ENCODE measurements at regions not wholly inside any gene's neighbourhood (a gene's known extent, or its start where the extent isn't known, plus 50 kb on each side); places are given as distances from the start of the nearest gene placed in this dataset.
"Not testable (repeated sequence)": the region's sequence is repeated elsewhere in the genome, so short reads cannot be mapped to it uniquely, and the experiment has no call there.

GRCh38 chr9:31837211-31837610 is 547.2 kb upstream of the ACO1 start:
- in situ Hi-C loops (cut with HindIII; ENCODE audit: low pct_ligation_motif_present, low pct_unique_long_range_greater_than_20kb, low sequenced_read_pairs), result no loop called here
- DNase-seq, result no peak

- in situ Hi-C loops (cut with HindIII; ENCODE audit: low pct_ligation_motif_present, low pct_unique_long_range_greater_than_20kb, low sequenced_read_pairs), result no loop called here
- peak; percentile 5 for DNase-seq
Measured at GRCh38 chr9:31839273-31839672, 545.2 kb upstream of the ACO1 start.

- in situ Hi-C loops (cut with HindIII; ENCODE audit: low pct_ligation_motif_present, low pct_unique_long_range_greater_than_20kb, low sequenced_read_pairs), result no loop called here
- no peak for DNase-seq
Measured at GRCh38 chr9:31840702-31841101, 543.7 kb upstream of the ACO1 start.

DNA sequence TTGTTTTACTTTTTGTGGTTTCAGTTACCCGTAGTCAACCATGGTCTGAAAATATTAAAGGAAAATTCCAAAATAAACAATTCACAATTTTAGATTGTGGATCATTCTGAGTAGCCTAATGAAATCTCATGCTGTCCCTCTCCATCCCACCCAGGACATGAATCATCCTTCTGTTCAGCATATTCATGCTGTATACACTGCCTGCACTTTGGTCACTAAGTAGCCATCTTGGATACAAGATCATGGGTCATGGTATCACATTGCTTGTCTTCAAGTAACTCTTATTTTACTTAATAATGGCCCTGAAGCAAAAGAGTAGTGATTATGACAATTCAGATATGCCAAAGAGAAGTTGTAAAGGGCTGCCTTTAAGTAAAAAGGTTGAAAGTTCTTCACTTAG is 536.5 kb upstream of the ACO1 start:
- no peak for DNase-seq
- in situ Hi-C loops (cut with HindIII; ENCODE audit: low pct_ligation_motif_present, low pct_unique_long_range_greater_than_20kb, low sequenced_read_pairs), result no loop called here

- no peak for DNase-seq
- in situ Hi-C loops (cut with HindIII; ENCODE audit: low pct_ligation_motif_present, low pct_unique_long_range_greater_than_20kb, low sequenced_read_pairs), result no loop called here
Measured at GRCh38 chr9:31848505-31849285, 535.7 kb upstream of the ACO1 start.

DNA sequence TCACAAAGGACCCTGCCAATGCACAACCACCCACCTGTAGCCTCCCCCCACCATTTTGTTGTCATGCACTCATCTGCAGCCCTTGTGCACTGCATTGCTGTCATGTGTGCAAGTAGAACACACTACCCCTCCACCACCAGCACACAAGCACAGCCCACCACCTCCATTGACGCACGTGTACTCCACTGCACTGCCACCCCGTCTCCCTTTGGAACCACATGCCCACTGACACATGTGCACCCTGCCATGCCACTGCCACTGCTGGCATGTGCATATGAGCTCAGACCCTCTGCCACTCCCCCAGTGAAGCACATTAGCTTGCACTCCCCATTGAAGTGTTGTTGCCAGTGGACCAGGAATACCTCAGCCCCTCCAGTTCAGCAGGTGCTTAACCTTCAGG is 530.3 kb upstream of the ACO1 start:
- in situ Hi-C loops (cut with HindIII; ENCODE audit: low pct_ligation_motif_present, low pct_unique_long_range_greater_than_20kb, low sequenced_read_pairs), result no loop called here
- no peak for DNase-seq

- in situ Hi-C loops (cut with HindIII; ENCODE audit: low pct_ligation_motif_present, low pct_unique_long_range_greater_than_20kb, low sequenced_read_pairs), result no loop called here
- DNase-seq, result no peak
Measured at GRCh38 chr9:31868830-31869229, 515.6 kb upstream of the ACO1 start.

DNA sequence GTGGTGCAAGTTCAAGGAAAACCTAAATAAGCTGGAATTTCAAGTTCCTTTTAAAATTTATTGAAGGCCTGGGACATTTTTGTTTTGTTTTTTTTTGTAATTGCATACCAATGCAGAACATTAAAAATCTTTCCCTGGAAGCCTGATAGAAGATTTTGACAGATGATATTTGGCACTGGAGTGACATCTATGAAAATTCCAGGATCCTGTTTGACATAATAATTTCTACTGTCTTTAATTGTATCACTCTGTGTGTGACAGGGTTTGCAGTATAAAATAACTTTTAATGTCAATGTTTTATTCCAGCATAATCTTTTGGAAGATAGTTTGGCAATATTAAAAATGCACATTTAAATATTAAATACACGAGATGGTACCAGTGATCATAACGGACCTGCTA is 514.2 kb upstream of the ACO1 start:
- no peak for DNase-seq
- in situ Hi-C loops (cut with HindIII; ENCODE audit: low pct_ligation_motif_present, low pct_unique_long_range_greater_than_20kb, low sequenced_read_pairs), result no loop called here

- in situ Hi-C loops (cut with HindIII; ENCODE audit: low pct_ligation_motif_present, low pct_unique_long_range_greater_than_20kb, low sequenced_read_pairs), result no loop called here
- DNase-seq, result no peak
Measured at GRCh38 chr9:31873722-31874121, 510.7 kb upstream of the ACO1 start.

- in situ Hi-C loops (cut with HindIII; ENCODE audit: low pct_ligation_motif_present, low pct_unique_long_range_greater_than_20kb, low sequenced_read_pairs), result no loop called here
- no peak for DNase-seq
Measured at GRCh38 chr9:31894008-31894407, 490.4 kb upstream of the ACO1 start.

DNA sequence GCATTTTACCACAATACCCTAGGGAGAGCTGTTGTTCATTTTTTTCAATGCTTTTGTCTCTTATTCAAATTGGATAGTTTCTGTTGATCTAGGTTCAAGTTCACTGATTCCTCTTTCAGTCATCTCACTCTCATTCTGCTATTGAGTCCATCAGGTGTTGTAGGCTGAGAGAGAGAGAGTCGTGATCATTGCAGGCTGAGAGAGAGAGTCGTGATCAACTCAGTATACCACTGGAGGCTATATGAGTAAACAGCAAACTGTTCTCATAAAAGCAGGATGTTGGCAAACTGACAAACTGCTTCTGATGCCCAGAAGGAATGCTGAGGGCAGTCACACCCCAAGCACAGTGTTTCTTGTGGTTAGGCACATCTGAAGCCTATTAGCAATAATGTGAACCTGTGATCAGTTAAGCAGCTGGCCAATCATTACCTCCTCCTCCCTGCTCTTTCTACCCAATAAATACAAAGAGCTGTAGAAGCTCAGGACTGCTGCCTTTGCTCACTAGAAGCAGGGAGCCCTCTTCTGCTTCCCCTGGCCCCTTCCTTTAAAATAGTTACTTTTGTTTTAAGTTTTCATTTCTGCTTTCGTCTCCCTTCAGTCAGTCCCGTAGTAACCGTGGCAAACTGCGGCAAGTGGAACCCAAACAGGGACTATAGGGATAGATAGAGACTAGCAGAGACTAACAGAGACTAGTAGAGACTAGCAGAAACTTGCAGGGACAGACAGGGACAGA is 476.1 kb upstream of the ACO1 start:
- DNase-seq, result peak; percentile 11
- in situ Hi-C loops (cut with HindIII; ENCODE audit: low pct_ligation_motif_present, low pct_unique_long_range_greater_than_20kb, low sequenced_read_pairs), result no loop called here

DNA sequence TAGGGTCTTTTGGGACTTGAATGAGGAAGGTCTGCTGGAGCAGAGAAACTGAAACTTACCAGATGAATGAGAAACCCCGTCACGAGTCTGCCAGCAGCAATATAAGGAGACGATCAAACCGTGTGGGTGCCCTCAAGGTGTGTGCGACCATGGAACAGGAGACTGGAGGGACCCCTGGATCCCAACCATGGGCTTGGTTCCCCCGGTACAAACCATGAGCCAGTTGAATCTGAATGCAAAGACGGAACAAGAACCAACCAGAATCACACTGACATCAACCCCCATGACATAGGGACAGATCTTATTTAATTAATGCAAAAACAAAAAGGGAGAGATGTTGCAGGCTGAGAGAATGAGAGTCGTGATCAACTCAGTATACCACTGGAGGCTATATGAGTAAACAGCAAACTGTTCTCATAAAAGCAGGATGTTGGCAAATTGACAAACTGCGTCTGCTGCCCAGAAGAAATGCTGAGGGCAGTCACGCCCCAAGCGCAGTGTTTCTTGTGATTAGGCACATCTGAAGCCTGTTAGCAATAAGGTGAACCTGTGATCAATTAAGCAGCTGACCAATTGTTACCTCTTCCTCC is 475.5 kb upstream of the ACO1 start:
- DNase-seq, result no peak
- in situ Hi-C loops (cut with HindIII; ENCODE audit: low pct_ligation_motif_present, low pct_unique_long_range_greater_than_20kb, low sequenced_read_pairs), result no loop called here

DNA sequence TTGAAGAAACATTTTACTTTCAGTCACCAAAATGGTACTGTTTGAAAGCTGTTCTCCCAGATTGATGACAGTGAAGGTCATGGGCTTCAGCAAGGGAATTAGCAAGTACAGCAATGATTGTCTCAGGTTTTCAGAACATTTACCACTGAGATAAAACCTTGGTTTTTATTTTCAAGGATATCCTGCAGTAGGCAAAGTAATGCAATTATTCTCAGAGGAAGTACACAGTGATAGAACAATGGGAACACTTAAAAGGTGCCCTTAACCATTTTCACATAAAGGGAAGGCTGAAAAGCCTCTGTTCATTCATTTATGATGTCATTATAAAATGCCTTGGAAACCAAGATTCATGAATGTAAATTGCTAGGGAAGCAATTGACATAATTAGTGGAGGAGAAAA is 471.8 kb upstream of the ACO1 start:
- in situ Hi-C loops (cut with HindIII; ENCODE audit: low pct_ligation_motif_present, low pct_unique_long_range_greater_than_20kb, low sequenced_read_pairs), result no loop called here
- no peak for DNase-seq

DNA sequence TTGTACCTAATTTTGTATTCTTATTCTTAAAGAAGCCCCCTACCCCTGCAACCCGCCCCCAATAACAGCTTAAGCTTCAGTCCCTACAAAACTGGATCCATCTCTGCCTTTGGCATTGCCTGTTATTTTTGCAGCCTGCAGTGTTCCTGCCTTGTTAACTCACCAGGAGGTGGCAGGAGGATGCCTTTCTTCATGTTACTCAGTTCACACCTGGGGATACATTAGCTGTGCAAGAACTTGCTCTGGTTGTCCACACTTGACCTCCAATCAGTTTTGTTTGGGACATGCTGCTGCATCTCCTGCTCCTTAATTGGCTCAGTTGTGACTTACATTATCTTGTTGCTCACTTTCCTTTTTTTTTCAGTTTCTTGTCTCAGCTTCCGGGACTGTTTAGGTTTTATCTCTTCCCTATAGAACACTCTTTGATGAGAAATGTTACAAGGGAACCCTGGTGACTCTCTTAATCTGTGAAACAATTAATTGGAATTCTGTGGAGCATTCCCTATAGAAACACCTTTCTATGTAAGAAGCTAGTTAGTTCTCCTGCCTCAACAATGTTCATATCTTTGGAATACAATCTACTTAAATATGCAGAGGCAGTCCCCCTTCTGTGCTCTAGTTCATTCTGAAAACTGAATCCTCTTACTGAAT is 467.7 kb upstream of the ACO1 start:
- peak; percentile 8 for DNase-seq
- in situ Hi-C loops (cut with HindIII; ENCODE audit: low pct_ligation_motif_present, low pct_unique_long_range_greater_than_20kb, low sequenced_read_pairs), result no loop called here

GRCh38 chr9:31937737-31938136 is 446.7 kb upstream of the ACO1 start:
- in situ Hi-C loops (cut with HindIII; ENCODE audit: low pct_ligation_motif_present, low pct_unique_long_range_greater_than_20kb, low sequenced_read_pairs); DNase-seq: not testable (repeated sequence)

- in situ Hi-C loops (cut with HindIII; ENCODE audit: low pct_ligation_motif_present, low pct_unique_long_range_greater_than_20kb, low sequenced_read_pairs), result no loop called here
- DNase-seq, result no peak
Measured at GRCh38 chr9:31950756-31951155, 433.7 kb upstream of the ACO1 start.

GRCh38 chr9:31958572-31958971 is 425.9 kb upstream of the ACO1 start:
- no peak for DNase-seq
- in situ Hi-C loops (cut with HindIII; ENCODE audit: low pct_ligation_motif_present, low pct_unique_long_range_greater_than_20kb, low sequenced_read_pairs), result no loop called here

DNA sequence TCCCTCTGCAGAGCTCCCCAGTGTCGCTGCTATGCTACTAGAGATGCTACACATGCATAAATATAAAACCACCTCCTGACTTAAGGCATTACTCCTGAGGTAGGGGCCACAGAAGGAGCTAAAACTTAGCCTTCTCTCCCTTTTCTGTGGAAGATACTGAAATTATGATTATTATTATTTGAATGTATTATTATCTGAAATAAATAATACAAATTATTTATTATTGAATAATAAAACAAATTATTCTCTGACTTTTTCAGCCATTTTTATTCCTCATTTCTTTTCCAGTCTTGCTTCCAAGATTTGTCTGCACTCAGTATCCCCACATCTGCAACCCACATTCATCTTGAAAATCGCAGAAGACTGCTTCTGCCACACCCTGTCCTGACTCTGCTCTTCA is 414.9 kb upstream of the ACO1 start:
- in situ Hi-C loops (cut with HindIII; ENCODE audit: low pct_ligation_motif_present, low pct_unique_long_range_greater_than_20kb, low sequenced_read_pairs), result no loop called here
- no peak for DNase-seq

DNA sequence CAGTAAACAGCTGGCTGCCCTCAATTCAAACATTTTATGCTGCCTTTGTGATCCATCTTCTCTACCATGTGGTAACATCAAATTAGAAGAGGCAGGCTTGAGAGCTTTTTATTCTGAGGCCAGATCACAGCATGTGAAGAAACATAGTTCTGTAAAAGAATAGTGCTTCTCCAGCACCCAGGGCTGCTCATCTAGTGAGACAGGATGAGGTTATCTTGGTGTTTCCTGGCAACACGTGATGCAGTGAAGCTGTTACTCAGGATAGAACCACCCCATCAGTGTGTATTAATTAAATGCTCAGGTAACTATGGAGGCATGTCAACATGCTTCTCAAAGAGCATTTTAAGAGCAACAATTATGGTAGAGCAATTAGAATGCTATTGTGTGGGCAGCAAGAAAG is 400.5 kb upstream of the ACO1 start:
- DNase-seq, result no peak
- in situ Hi-C loops (cut with HindIII; ENCODE audit: low pct_ligation_motif_present, low pct_unique_long_range_greater_than_20kb, low sequenced_read_pairs), result no loop called here

Measured in ACHN (cell line).